NCI-H1105 treated with DMSO at 0.1 percent for 48 hours (cell line): ENCODE measurements at regions not wholly inside any gene's neighbourhood (a gene's known extent, or its start where the extent isn't known, plus 50 kb on each side); places are given as distances from the start of the nearest gene placed in this dataset.

ENCODE experiments used
- DNase-seq: peaks from one replicate; lab custom pipeline; 2025; lab: John Stamatoyannopoulos, UW

GRCh38 chr5:61784341-61784740, 452.3 kb downstream of the ZSWIM6 start:
- no peak for DNase-seq

- DNase-seq = no peak
Observed at GRCh38 chr5:61788548-61788947, 456.5 kb downstream of the ZSWIM6 start.

GRCh38 chr5:61790007-61790406, 457.9 kb downstream of the ZSWIM6 start:
- no peak for DNase-seq

GRCh38 chr5:61790678-61791077, 458.6 kb downstream of the ZSWIM6 start:
- no peak for DNase-seq

GRCh38 chr5:61796773-61797172, 464.7 kb downstream of the ZSWIM6 start:
- DNase-seq = no peak

GRCh38 chr5:61800450-61800849, 468.4 kb downstream of the ZSWIM6 start:
- DNase-seq = no peak

- no peak for DNase-seq
Observed at GRCh38 chr5:61801174-61801573, 469.1 kb downstream of the ZSWIM6 start.

- DNase-seq = no peak
Observed at GRCh38 chr5:61802456-61802855, 470.4 kb downstream of the ZSWIM6 start.

- no peak for DNase-seq
Observed at GRCh38 chr5:61805101-61805500, 473.0 kb downstream of the ZSWIM6 start.

GRCh38 chr5:61806491-61807020, 474.5 kb downstream of the ZSWIM6 start:
- DNase-seq = no peak

GRCh38 chr5:61808091-61808490, 476.0 kb downstream of the ZSWIM6 start:
- DNase-seq = no peak

- no peak for DNase-seq
Observed at GRCh38 chr5:61808909-61809308, 476.9 kb downstream of the ZSWIM6 start.

GRCh38 chr5:61809651-61810050, 477.6 kb downstream of the ZSWIM6 start:
- DNase-seq = peak; percentile 86

- DNase-seq = no peak
Observed at GRCh38 chr5:61811052-61811451, 479.0 kb downstream of the ZSWIM6 start.

GRCh38 chr5:61813361-61813760, 481.3 kb downstream of the ZSWIM6 start:
- no peak for DNase-seq

- no peak for DNase-seq
Observed at GRCh38 chr5:61815339-61815738, 483.3 kb downstream of the ZSWIM6 start.

GRCh38 chr5:61816146-61816545, 484.1 kb downstream of the ZSWIM6 start:
- no peak for DNase-seq

GRCh38 chr5:61816585-61817450, 484.8 kb downstream of the ZSWIM6 start:
- no peak for DNase-seq

GRCh38 chr5:61817472-61818326, 485.6 kb downstream of the ZSWIM6 start:
- DNase-seq = peak; percentile 28

GRCh38 chr5:61820836-61821235, 485.2 kb upstream of the KIF2A start:
- no peak for DNase-seq

- DNase-seq = no peak
Observed at GRCh38 chr5:61821561-61821960, 484.4 kb upstream of the KIF2A start.

- no peak for DNase-seq
Observed at GRCh38 chr5:61822584-61822983, 483.4 kb upstream of the KIF2A start.

- DNase-seq = no peak
Observed at GRCh38 chr5:61823065-61823464, 482.9 kb upstream of the KIF2A start.
